WTC11 (cell line): ENCODE measurements at regions not wholly inside any gene's neighbourhood (a gene's known extent, or its start where the extent isn't known, plus 50 kb on each side); places are given as distances from the start of the nearest gene placed in this dataset.

Source experiments
- FOXJ3 ChIP-seq: sonication (generic); formaldehyde crosslinking; IDR thresholded peaks from 2 replicates; pipeline ENCODE4 v1.9.0; 2021; ENCODE audit warnings: missing genetic modification reagents, mild to moderate bottlenecking, borderline replicate concordance
- FOXK1 ChIP-seq: sonication (generic); formaldehyde crosslinking; IDR thresholded peaks from 2 replicates; pipeline ENCODE4 v1.8.0; 2022; ENCODE audit warnings: mild to moderate bottlenecking, moderate library complexity, missing genetic modification reagents
- STAT6 ChIP-seq: sonication (generic); formaldehyde crosslinking; conservative IDR thresholded peaks from 2 replicates; pipeline ENCODE4 v1.8.1; 2023; ENCODE audit warnings: mild to moderate bottlenecking, low read depth, missing genetic modification reagents, moderate library complexity
- TF ChIP-seq, protein P1 (sequence below): sonication (generic); formaldehyde crosslinking; IDR thresholded peaks from 2 replicates; pipeline ENCODE4 v1.8.1; 2023; ENCODE audit warnings: mild to moderate bottlenecking, missing genetic modification reagents
- TF ChIP-seq, protein P2 (sequence below): fragments of 200-600 bp; IDR thresholded peaks from 2 replicates; pipeline ENCODE4 v1.8.0; 2022; ENCODE audit warnings: antibody characterized with exemption

- TF ChIP-seq, protein P1, sequence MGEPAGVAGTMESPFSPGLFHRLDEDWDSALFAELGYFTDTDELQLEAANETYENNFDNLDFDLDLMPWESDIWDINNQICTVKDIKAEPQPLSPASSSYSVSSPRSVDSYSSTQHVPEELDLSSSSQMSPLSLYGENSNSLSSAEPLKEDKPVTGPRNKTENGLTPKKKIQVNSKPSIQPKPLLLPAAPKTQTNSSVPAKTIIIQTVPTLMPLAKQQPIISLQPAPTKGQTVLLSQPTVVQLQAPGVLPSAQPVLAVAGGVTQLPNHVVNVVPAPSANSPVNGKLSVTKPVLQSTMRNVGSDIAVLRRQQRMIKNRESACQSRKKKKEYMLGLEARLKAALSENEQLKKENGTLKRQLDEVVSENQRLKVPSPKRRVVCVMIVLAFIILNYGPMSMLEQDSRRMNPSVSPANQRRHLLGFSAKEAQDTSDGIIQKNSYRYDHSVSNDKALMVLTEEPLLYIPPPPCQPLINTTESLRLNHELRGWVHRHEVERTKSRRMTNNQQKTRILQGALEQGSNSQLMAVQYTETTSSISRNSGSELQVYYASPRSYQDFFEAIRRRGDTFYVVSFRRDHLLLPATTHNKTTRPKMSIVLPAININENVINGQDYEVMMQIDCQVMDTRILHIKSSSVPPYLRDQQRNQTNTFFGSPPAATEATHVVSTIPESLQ (CRISPR knock-in tag), result no peak
- TF ChIP-seq, protein P2, sequence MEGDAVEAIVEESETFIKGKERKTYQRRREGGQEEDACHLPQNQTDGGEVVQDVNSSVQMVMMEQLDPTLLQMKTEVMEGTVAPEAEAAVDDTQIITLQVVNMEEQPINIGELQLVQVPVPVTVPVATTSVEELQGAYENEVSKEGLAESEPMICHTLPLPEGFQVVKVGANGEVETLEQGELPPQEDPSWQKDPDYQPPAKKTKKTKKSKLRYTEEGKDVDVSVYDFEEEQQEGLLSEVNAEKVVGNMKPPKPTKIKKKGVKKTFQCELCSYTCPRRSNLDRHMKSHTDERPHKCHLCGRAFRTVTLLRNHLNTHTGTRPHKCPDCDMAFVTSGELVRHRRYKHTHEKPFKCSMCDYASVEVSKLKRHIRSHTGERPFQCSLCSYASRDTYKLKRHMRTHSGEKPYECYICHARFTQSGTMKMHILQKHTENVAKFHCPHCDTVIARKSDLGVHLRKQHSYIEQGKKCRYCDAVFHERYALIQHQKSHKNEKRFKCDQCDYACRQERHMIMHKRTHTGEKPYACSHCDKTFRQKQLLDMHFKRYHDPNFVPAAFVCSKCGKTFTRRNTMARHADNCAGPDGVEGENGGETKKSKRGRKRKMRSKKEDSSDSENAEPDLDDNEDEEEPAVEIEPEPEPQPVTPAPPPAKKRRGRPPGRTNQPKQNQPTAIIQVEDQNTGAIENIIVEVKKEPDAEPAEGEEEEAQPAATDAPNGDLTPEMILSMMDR, result no peak
- TF ChIP-seq FOXJ3, result no peak
- no peak for TF ChIP-seq STAT6 (CRISPR knock-in tag)
- TF ChIP-seq FOXK1 (CRISPR knock-in tag), result no peak
Measured at GRCh38 chr19:30227012-30227621, 145.1 kb upstream of the ZNF536 start.
